Muscle of back (tissue), 3 donors: ENCODE measurements at regions not wholly inside any gene's neighbourhood (a gene's known extent, or its start where the extent isn't known, plus 50 kb on each side); places are given as distances from the start of the nearest gene placed in this dataset.
A peak's percentile ranks its signal among the peaks of the same experiment; 100 is the strongest.

Source experiments
- DNase-seq, 3 donors: peaks; one replicate each; pipeline versions ENCODE4 v3.0.0 to v3.0.0-alpha.2; 2013

- peak in 1 of 3 donors; percentile 73 for DNase-seq
These were observed 393.3 kb upstream of the CBLB start for GRCh38 chr3:106261915-106262683.

GRCh38 chr3:106263011-106263410, 394.2 kb upstream of the CBLB start:
- peak in 2 of 3 donors; percentile 10 to 58 for DNase-seq

GRCh38 chr3:106263546-106263945, 394.7 kb upstream of the CBLB start:
- DNase-seq, result no peak

GRCh38 chr3:106265704-106266103, 396.9 kb upstream of the CBLB start:
- no peak for DNase-seq

GRCh38 chr3:106268696-106269095, 399.9 kb upstream of the CBLB start:
- DNase-seq, result no peak

- DNase-seq, result no peak
These were observed 403.5 kb upstream of the CBLB start for GRCh38 chr3:106272302-106272701.

GRCh38 chr3:106275592-106275991, 406.8 kb upstream of the CBLB start:
- DNase-seq, result no peak

- DNase-seq, result peak in 2 of 3 donors; percentile 23 to 70
These were observed 407.3 kb upstream of the CBLB start for GRCh38 chr3:106276151-106276550.

GRCh38 chr3:106276755-106277612, 408.2 kb upstream of the CBLB start:
- no peak for DNase-seq

GRCh38 chr3:106277731-106278130, 408.9 kb upstream of the CBLB start:
- no peak for DNase-seq

- peak; percentile 77 to 92 (median 82) for DNase-seq
These were observed 412.4 kb upstream of the CBLB start for GRCh38 chr3:106281221-106281620.

- DNase-seq, result no peak
These were observed 414.1 kb upstream of the CBLB start for GRCh38 chr3:106282943-106283342.

- peak in 2 of 3 donors; percentile 42 to 87 for DNase-seq
These were observed 420.0 kb upstream of the CBLB start for GRCh38 chr3:106288781-106289180.

- DNase-seq, result no peak
These were observed 421.6 kb upstream of the CBLB start for GRCh38 chr3:106290304-106290997.

GRCh38 chr3:106293161-106293560, 424.3 kb upstream of the CBLB start:
- DNase-seq, result no peak

- no peak for DNase-seq
These were observed 425.3 kb upstream of the CBLB start for GRCh38 chr3:106294121-106294520.

GRCh38 chr3:106296062-106296461, 427.2 kb upstream of the CBLB start:
- DNase-seq, result no peak

- DNase-seq, result peak in 1 of 3 donors; percentile 27
These were observed 430.7 kb upstream of the CBLB start for GRCh38 chr3:106299300-106300098.

GRCh38 chr3:106302451-106303221, 433.8 kb upstream of the CBLB start:
- DNase-seq, result no peak

- no peak for DNase-seq
These were observed 435.0 kb upstream of the CBLB start for GRCh38 chr3:106303766-106304165.

GRCh38 chr3:106305127-106305526, 436.3 kb upstream of the CBLB start:
- DNase-seq, result no peak
